ENCODE measurements at regions not wholly inside any gene's neighbourhood (a gene's known extent, or its start where the extent isn't known, plus 50 kb on each side); places are given as distances from the start of the nearest gene placed in this dataset.

DNA sequence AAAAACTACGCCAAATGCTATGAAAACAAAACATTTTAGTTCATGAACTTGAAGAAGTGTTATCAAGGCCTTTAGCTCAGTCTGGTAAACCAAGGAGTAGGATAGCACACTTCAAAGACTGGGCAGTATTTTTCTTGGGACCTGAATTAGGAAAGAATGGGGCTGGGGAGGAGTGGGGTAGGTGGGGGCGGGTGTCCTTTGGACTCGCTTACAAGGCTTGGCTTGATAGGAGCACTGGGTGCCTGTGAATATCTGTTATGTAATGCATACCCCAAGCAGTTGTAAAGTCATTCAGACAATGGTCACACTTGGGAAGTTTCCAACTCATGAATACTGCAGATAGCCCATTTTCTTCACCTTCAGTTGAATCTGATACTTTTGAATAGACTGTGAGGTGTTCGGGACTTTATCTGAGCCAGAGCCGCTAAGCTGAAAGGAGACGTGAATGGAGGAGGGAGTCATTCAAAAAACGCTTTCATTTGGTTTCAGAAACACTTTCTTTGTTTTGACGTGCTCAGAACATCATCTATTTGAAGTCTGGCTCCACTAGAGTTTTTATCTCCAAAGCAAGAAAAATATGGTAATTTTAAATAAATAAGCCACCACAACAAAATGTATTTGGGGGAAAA, 70.1 kb upstream of the FAM204A start:
- no peak for DNase-seq (ENCODE audit: low spot score)

DNA sequence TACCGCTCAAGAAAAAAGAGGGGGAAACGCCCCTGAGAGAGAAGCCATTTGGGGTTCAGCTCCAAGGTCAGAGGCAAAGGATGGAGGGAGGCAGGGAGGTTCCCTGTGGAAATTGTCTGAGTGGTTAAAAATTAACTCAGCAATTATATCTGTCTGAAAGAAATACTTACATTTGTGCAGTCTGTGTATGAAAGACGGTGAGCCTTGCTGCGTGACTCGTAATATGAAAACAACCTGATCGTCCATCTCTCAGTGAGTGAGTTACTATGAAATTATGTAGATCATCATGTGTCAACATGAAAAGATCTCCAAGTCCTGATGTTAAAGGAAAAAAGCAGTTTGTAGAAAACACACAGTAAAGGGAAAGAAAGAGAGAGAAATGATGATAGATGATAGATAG, 67.2 kb upstream of the FAM204A start:
- DNase-seq (ENCODE audit: low spot score), result no peak

DNA sequence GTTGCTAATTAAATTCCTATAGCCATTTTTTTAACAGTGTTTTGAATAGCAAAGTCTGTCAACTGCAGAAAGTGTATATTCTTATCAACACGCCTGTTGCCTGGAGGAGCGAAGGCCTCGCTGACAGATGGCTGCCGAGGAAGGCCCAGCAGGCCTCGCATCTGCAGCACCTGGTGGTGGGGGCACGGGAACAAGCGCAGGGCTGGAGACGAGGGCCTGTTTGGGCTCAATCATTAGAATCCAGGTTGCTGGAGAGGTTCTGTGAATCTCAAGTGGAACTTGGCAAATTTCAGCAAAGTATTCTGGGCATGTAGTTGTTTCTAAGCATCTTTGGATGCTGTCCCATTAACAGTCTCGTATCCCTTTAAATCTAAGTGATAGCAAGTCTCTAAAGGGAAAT, 66.1 kb upstream of the FAM204A start:
- DNase-seq (ENCODE audit: low spot score), result no peak

DNA sequence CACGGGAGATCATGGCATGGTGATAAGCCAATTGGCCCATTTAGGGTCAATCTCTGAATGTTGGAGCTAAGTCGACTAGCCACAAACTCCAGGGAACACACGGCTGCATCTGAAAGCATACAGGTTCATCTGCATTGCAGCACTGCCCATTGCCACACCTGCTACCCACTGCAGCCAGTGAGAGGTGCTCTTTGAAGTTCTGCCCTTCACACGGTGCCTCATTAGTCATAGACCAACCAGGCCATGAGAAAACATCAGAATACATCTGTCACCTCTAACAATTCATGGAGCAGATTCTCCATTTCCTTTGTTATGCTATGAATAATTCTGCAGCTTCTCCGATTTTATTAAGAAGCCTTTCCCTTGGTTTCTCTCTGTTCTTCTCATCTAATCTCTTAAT, 65.7 kb upstream of the FAM204A start:
- no peak for DNase-seq (ENCODE audit: low spot score)

DNA sequence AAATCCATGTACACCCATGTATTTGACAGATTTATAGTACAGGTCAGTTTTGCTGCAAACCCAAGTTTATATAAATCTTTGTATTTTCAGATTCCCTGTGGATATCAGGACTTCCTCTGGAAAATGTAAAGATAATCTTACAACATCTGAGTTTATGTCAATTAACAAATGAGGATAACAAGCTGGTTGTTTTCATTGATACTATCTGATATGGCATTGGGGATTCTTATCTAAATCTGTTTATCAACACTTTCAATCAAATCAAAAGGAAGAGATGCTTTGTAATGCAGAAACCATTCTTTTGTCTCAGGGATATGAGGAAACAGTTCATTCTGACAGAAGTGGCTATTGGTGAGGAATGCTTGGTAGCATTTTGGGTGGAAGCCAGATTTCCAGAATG, 64.9 kb upstream of the FAM204A start:
- DNase-seq (ENCODE audit: low spot score), result no peak

DNA sequence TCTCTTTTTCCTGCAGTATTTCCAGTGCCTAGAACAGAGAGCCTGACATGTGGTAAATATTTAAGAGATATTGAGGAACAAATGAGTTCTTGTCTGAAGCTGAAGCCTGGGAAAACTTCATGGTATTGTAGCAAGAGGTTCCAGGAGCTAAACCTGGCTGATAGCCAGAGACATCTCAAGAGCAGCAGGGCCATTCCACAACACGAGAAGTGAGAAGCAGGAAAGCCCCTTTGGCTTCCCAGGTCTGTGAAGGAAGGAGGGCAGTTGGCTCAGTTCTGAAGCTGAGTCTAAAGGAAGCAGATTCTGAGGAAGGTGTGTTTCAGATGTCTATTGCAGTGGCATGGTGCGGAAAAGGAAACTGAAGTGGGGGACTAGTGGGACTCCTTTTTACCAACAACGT, 63.8 kb upstream of the FAM204A start:
- DNase-seq (ENCODE audit: low spot score), result no peak

DNA sequence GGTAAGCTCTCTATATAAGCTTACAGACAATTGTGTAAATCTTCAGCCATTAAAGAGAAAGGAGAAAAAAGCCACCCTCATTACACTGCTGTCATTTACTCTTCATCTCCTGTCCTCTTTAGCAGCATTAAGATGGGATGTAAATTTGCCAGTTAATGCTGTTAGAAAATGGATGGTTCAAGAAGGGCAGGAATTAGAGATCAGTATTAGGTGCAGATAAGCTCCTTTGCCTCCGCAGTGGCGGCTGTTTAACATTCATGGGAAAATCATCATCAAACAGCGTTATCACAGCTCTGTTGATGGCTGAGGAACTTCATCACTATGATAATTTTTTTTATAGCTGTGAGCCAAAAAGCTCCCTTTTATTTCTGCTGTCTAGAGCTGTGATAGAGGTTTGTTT, 61.8 kb upstream of the FAM204A start:
- DNase-seq (ENCODE audit: low spot score), result no peak

DNA sequence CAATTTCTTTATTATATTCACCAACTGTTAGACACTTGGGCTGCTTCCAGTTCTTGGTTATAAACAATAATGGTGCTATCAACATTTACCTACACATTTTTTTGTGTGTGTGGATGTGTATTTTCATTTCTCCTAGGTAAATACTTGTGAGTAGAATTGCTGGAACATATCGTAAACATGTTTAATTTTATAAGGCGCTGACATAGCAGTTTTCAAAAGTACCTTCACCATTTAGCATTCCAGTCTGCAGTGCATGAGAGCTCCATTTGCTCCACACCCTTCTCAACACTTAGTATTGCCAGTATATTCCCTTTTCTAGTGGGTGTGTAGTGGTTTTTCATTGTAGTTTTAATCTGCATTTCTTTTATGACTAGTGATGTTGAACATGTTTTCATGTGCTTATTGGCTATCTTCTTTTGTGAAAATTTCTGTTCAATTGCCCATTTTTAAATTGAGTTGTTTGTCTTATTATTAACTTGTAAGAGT, 59.6 kb upstream of the FAM204A start:
- no peak for DNase-seq (ENCODE audit: low spot score)

DNA sequence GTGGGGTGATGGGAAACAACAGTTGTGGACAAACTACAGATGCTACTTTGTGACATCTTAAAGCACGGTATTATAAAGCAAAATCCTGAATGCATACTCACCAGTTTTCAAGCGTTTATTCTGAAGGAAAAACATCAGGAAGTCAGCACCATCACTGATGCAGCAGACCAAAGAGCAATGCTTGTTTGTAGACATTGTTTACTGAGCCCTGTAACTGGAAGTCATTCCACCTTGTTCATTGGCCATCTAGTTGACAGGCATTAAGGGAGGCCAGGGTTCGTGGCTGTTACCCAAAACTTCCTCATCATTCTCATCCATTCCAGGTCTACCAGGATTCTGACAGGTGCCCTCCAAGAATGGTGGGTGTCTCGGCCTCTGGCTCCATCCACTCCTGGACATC, 55.3 kb upstream of the FAM204A start:
- no peak for DNase-seq (ENCODE audit: low spot score)

DNA sequence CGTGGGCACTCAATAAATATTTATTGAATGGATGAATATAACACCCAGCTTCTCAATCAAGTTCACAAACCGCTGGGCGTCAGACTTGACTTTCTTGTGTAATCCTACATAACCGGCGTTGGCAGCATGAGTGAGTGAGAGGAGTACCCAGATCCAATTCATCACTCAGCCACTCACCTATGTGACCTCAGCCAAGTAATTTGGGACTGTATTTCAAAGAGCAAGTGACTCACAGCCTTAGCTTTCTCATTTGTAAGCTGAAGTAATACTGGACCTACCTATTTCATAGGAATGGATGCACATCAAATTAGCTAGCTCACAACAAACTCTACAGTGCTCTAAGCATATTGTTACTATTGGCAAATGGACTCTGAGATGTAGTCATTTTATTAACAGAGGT, 53.8 kb upstream of the FAM204A start:
- DNase-seq (ENCODE audit: low spot score), result no peak

DNA sequence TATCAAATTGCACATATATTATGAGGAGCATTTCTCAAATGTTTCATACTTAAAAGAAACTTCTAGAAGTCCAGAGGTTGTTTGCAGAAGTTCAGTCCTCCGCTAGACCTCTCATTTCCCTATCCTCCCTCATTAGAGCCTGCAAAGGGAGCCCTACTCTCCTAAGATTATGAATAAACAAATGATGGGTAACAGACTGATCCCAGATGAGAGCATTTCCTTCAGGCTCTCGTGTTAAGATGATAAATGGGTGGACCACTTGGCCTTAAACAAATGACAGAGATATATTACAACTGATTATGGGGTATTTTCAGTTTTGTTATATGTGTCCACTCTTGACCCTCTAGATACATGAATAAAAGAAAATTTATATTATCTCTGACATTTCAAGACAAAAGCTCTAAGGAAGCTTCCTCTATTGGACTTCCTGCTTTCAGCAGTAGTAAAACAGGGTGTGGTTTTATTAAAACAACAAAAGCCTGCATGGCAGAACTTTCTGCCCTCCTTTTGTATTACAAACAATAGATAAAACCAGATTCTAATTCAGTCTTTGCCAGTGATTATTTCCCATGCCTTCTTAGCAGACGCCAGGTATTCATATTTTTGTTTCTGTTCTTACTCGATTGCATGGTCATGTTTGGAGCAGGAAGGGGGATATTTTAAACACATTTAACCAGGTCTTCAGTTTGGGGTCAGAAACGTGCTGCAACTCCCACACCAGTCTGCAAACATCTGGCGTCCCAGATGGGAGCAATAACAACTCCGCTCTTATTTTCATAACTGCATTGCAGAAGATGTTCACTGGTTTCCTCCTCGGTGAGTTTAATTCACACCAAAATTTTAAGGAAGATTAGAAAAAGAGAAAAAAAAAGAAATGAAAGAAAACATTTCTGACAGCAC, 52.4 kb upstream of the FAM204A start:
- no peak for DNase-seq (ENCODE audit: low spot score)

DNA sequence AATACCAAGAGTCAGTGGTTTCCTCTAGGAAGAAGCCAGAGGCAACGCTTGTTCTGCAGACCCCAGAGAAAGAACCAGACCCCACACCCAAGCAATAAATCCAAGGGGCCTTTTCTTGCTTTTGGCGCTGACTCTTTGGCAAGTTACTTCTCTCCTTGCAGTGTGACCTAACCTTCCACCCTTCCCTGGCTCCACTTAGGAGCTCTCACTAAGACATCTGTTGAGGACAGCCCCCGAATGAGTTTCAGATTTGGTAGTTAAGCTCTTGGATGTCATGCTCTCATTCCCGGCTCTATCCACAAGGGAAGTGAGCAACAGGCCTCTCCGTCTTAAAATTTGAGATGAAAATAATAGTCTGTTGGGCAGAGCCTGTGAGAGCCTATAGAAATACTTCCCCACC, 50.6 kb upstream of the FAM204A start:
- no peak for DNase-seq (ENCODE audit: low spot score)
